Uterus (tissue), 3 donors: ENCODE measurements at regions not wholly inside any gene's neighbourhood (a gene's known extent, or its start where the extent isn't known, plus 50 kb on each side); places are given as distances from the start of the nearest gene placed in this dataset.

Experiments
- DNase-seq, 2 donors: peaks; one replicate each; pipeline ENCODE4 v3.0.0-alpha.2; 2019 to 2020
- H3K27ac ChIP-seq, 2 donors: fragments of 200-600 bp; sonication (generic); 1 replicate in 1 of 2; 2 replicates in 1 of 2; pipeline ENCODE4 v1.5.1; 2016 to 2018
- H3K27me3 ChIP-seq, 2 donors: fragments of 200-600 bp; sonication (generic); one replicate each; pipeline ENCODE4 v1.5.1; 2018 to 2019; ENCODE audit warnings: control low read depth in 1 of 2
- H3K36me3 ChIP-seq, 2 donors: fragments of 200-600 bp; sonication (generic); one replicate each; pipeline ENCODE4 v1.5.1; 2019; ENCODE audit warnings: control low read depth in 1 of 2
- H3K4me1 ChIP-seq, 2 donors: fragments of 200-600 bp; sonication (generic); one replicate each; pipeline ENCODE4 v1.5.1; 2018 to 2019; ENCODE audit warnings: control low read depth in 1 of 2
- H3K4me3 ChIP-seq, 2 donors: fragments of 200-600 bp; sonication (generic); 1 replicate in 1 of 2; 2 replicates in 1 of 2; pipeline ENCODE4 v1.5.1; 2018 to 2019; ENCODE audit warnings: mild to moderate bottlenecking in 1 of 2
- H3K9me3 ChIP-seq, 2 donors: fragments of 200-600 bp; sonication (generic); one replicate each; pipeline ENCODE4 v1.5.1; 2019; ENCODE audit warnings: control low read depth in 1 of 2
- CTCF ChIP-seq, 4 experiments: fragments of 200-600 bp in 2 of 4; fragments of 450-650 bp in 2 of 4; sonication (generic) in 2 of 4; IDR thresholded peaks; one replicate each; pipeline ENCODE4 v1.5.1; 2016 to 2019; ENCODE audit warnings: antibody characterized with exemption in 4 of 4, mild to moderate bottlenecking in 2 of 4, moderate library complexity in 1 of 4
- POLR2A ChIP-seq, 2 donors: fragments of 450-650 bp; IDR thresholded peaks; one replicate each; pipeline ENCODE4 v1.6.1; 2016; ENCODE audit warnings: antibody characterized with exemption in 2 of 2, mild to moderate bottlenecking in 1 of 2, moderate library complexity in 1 of 2
- intact Hi-C: fragments of 100-400 bp; cut with DNase I; formaldehyde crosslinking; loops from one replicate; pipeline ENCODE4 v1.15.1; 2023; ENCODE audit warnings: low total_unique reads
- donor health status: DM: yes; HTN: yes; CAD: no.

- no peak for DNase-seq
- no peaks in the 10 kb centered on the region for H3K9me3 ChIP-seq
- no peaks in the 10 kb centered on the region for H3K4me1 ChIP-seq
- no peak for TF ChIP-seq CTCF (IDR thresholded peaks at IDR 0.05)
- no peak for TF ChIP-seq POLR2A (IDR thresholded peaks at IDR 0.05)
- intact Hi-C loops = no loop called here
- no peak overlapping the region for H3K27ac ChIP-seq
- H3K4me3 ChIP-seq = no peak overlapping the region
- H3K36me3 ChIP-seq = no peaks in the 10 kb centered on the region
- H3K27me3 ChIP-seq = no peaks in the 10 kb centered on the region
These were observed 329.7 kb upstream of the SHH start for GRCh38 chr7:156141941-156142340.

GRCh38 chr7:156140896-156141295, 328.6 kb upstream of the SHH start:
- no peak overlapping the region for H3K4me3 ChIP-seq
- H3K9me3 ChIP-seq = no peaks in the 10 kb centered on the region
- no peak for DNase-seq
- no peak overlapping the region for H3K27ac ChIP-seq
- H3K4me1 ChIP-seq = no peaks in the 10 kb centered on the region
- no peaks in the 10 kb centered on the region for H3K36me3 ChIP-seq
- intact Hi-C loops = no loop called here
- H3K27me3 ChIP-seq = no peaks in the 10 kb centered on the region
- TF ChIP-seq POLR2A (IDR thresholded peaks at IDR 0.05) = no peak
- TF ChIP-seq CTCF (IDR thresholded peaks at IDR 0.05) = no peak

GRCh38 chr7:156140447-156140846, 328.2 kb upstream of the SHH start:
- Histone ChIP-seq H3K4me3 (no peak overlapping the region), H3K36me3 (no peaks in the 10 kb centered on the region), H3K27me3 (no peaks in the 10 kb centered on the region), H3K9me3 (no peaks in the 10 kb centered on the region), H3K27ac (no peak overlapping the region), H3K4me1 (no peaks in the 10 kb centered on the region)
- intact Hi-C loops = no loop called here
- no peak for DNase-seq
- TF ChIP-seq CTCF (IDR thresholded peaks at IDR 0.05) (no peak), POLR2A (IDR thresholded peaks at IDR 0.05) (no peak)

GRCh38 chr7:156139633-156140032, 327.4 kb upstream of the SHH start:
- DNase-seq = no peak
- no peaks in the 10 kb centered on the region for H3K36me3 ChIP-seq
- H3K27ac ChIP-seq = no peak overlapping the region
- no peaks in the 10 kb centered on the region for H3K27me3 ChIP-seq
- H3K9me3 ChIP-seq = no peaks in the 10 kb centered on the region
- TF ChIP-seq CTCF (IDR thresholded peaks at IDR 0.05) (no peak), POLR2A (IDR thresholded peaks at IDR 0.05) (no peak)
- H3K4me3 ChIP-seq = no peak overlapping the region
- no peaks in the 10 kb centered on the region for H3K4me1 ChIP-seq
- intact Hi-C loops = no loop called here

- Histone ChIP-seq H3K27me3 (no peaks in the 10 kb centered on the region), H3K9me3 (no peaks in the 10 kb centered on the region), H3K4me1 (no peaks in the 10 kb centered on the region), H3K36me3 (no peaks in the 10 kb centered on the region), H3K4me3 (no peak overlapping the region), H3K27ac (no peak overlapping the region)
- intact Hi-C loops = no loop called here
- no peak for DNase-seq
- no peak for TF ChIP-seq POLR2A (IDR thresholded peaks at IDR 0.05)
- TF ChIP-seq CTCF (IDR thresholded peaks at IDR 0.05) = no peak
These were observed 326.8 kb upstream of the SHH start for GRCh38 chr7:156139112-156139511.
